OCI-LY7 (cell line): ENCODE measurements at regions not wholly inside any gene's neighbourhood (a gene's known extent, or its start where the extent isn't known, plus 50 kb on each side); places are given as distances from the start of the nearest gene placed in this dataset.

Experiments
- EZH2phosphoT487 ChIP-seq: fragments of 200-600 bp; sonication (generic); IDR thresholded peaks from 2 replicates; pipeline ENCODE4 v1.6.1; 2018; ENCODE audit warnings: low read depth, borderline replicate concordance, mild to moderate bottlenecking, mixed run types, antibody characterized with exemption, low read length, moderate library complexity, mixed read lengths
- TF ChIP-seq, protein P1 (sequence below): fragments of 200-600 bp; sonication (generic); conservative IDR thresholded peaks from 2 replicates; pipeline ENCODE4 v1.5.1; 2014; ENCODE audit warnings: mild to moderate bottlenecking, antibody characterized with exemption, low read length, moderate library complexity, mixed read lengths

DNA sequence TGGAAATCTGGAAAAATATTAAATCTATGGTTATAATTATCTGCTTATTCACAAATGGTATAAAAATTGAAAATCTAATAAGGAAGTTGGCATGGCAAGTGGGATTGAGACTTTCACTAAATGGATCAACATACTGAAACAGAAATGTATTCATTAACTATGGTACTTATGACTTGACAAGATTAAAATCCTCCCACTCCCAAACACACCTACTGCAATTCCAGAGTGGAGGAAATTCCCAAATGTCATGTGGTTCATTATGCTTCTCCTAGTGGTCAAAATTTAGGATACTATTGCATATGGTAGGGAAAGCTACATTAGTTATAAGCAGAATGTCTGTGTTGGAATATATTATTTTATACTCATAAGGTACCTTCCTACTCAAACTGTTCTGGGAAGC, 265.3 kb upstream of the PRICKLE1 start:
- TF ChIP-seq, protein P1, sequence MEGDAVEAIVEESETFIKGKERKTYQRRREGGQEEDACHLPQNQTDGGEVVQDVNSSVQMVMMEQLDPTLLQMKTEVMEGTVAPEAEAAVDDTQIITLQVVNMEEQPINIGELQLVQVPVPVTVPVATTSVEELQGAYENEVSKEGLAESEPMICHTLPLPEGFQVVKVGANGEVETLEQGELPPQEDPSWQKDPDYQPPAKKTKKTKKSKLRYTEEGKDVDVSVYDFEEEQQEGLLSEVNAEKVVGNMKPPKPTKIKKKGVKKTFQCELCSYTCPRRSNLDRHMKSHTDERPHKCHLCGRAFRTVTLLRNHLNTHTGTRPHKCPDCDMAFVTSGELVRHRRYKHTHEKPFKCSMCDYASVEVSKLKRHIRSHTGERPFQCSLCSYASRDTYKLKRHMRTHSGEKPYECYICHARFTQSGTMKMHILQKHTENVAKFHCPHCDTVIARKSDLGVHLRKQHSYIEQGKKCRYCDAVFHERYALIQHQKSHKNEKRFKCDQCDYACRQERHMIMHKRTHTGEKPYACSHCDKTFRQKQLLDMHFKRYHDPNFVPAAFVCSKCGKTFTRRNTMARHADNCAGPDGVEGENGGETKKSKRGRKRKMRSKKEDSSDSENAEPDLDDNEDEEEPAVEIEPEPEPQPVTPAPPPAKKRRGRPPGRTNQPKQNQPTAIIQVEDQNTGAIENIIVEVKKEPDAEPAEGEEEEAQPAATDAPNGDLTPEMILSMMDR, result no peak
- no peak for TF ChIP-seq EZH2phosphoT487
